Suppressor macrophage (primary cell): ENCODE measurements at regions not wholly inside any gene's neighbourhood (a gene's known extent, or its start where the extent isn't known, plus 50 kb on each side); places are given as distances from the start of the nearest gene placed in this dataset.

ENCODE experiments used
- DNase-seq, 4 experiments: peaks; one replicate each; pipeline ENCODE4 v3.0.0-alpha.2; 2020 to 2022

GRCh38 chr13:103195762-103196161 is 129.5 kb upstream of the SLC10A2 start:
- DNase-seq = no peak

GRCh38 chr13:103194871-103195270 is 128.7 kb upstream of the SLC10A2 start:
- DNase-seq = no peak

- DNase-seq = no peak
Observed at GRCh38 chr13:103192511-103193135, 126.4 kb upstream of the SLC10A2 start.

- no peak for DNase-seq
Observed at GRCh38 chr13:103190841-103191240, 124.6 kb upstream of the SLC10A2 start.

- DNase-seq = peak in 3 of 4 experiments; percentile 1 to 23 (median 10)
Observed at GRCh38 chr13:103188713-103189326, 122.6 kb upstream of the SLC10A2 start.

GRCh38 chr13:103187721-103188156 is 121.5 kb upstream of the SLC10A2 start:
- no peak for DNase-seq

- DNase-seq = no peak
Observed at GRCh38 chr13:103184413-103184812, 118.2 kb upstream of the SLC10A2 start.

GRCh38 chr13:103178986-103179943 is 113.0 kb upstream of the SLC10A2 start:
- DNase-seq = no peak

- no peak for DNase-seq
Observed at GRCh38 chr13:103174966-103175365, 108.7 kb upstream of the SLC10A2 start.

GRCh38 chr13:103168901-103169508 is 102.8 kb upstream of the SLC10A2 start:
- no peak for DNase-seq

GRCh38 chr13:103164251-103164650 is 98.0 kb upstream of the SLC10A2 start:
- no peak for DNase-seq

GRCh38 chr13:103161476-103161875 is 95.3 kb upstream of the SLC10A2 start:
- DNase-seq = no peak

GRCh38 chr13:103157434-103158145 is 91.4 kb upstream of the SLC10A2 start:
- DNase-seq = no peak

GRCh38 chr13:103157016-103157415 is 90.8 kb upstream of the SLC10A2 start:
- DNase-seq = no peak

- no peak for DNase-seq
Observed at GRCh38 chr13:103156346-103156998, 90.3 kb upstream of the SLC10A2 start.

- DNase-seq = no peak
Observed at GRCh38 chr13:103153466-103153865, 87.2 kb upstream of the SLC10A2 start.

GRCh38 chr13:103147961-103148360 is 81.7 kb upstream of the SLC10A2 start:
- no peak for DNase-seq

GRCh38 chr13:103145442-103145841 is 79.2 kb upstream of the SLC10A2 start:
- DNase-seq = no peak

- no peak for DNase-seq
Observed at GRCh38 chr13:103143432-103143831, 77.2 kb upstream of the SLC10A2 start.

- no peak for DNase-seq
Observed at GRCh38 chr13:103142151-103142550, 75.9 kb upstream of the SLC10A2 start.

- DNase-seq = peak in 3 of 4 experiments; percentile 3 to 10 (median 6)
Observed at GRCh38 chr13:103140001-103140671, 73.9 kb upstream of the SLC10A2 start.
